Fibroblast of lung (primary cell): ENCODE measurements at regions not wholly inside any gene's neighbourhood (a gene's known extent, or its start where the extent isn't known, plus 50 kb on each side); places are given as distances from the start of the nearest gene placed in this dataset.

Experiments used
- DNase-seq, 2 donors: peaks; one replicate each; pipeline versions ENCODE4 v3.0.0 to v3.0.0-alpha.2; 2010; ENCODE audit warnings: low read depth in 2 of 2
- H2AFZ ChIP-seq: 2 replicates; pipeline ENCODE4 v1.5.1; 2012; ENCODE audit warnings: low read length, control low read depth, inconsistent platforms
- H3K27ac ChIP-seq: 2 replicates; pipeline ENCODE4 v1.5.1; 2011; ENCODE audit warnings: low read length, control low read depth; ENCODE audit not compliant: insufficient read depth
- H3K27me3 ChIP-seq: 2 replicates; pipeline ENCODE4 v1.5.1; 2011; ENCODE audit warnings: mild to moderate bottlenecking, low read length; ENCODE audit not compliant: control insufficient read depth, insufficient read depth
- H3K36me3 ChIP-seq: 2 replicates; pipeline ENCODE4 v1.5.1; 2011; ENCODE audit warnings: low read length; ENCODE audit not compliant: control insufficient read depth, insufficient read depth
- H3K4me1 ChIP-seq: 2 replicates; pipeline ENCODE4 v1.5.1; 2011; ENCODE audit warnings: low read length; ENCODE audit not compliant: control insufficient read depth, insufficient read depth; ENCODE audit errors: extremely low read depth
- H3K4me2 ChIP-seq: 2 replicates; pipeline ENCODE4 v1.5.1; 2011; ENCODE audit warnings: low read length, control low read depth; ENCODE audit not compliant: insufficient read depth; ENCODE audit errors: extremely low read depth
- H3K4me3 ChIP-seq, 4 experiments: fragments of 200-600 bp in 1 of 4; sonication (generic) in 1 of 4; replicated peaks in 1 of 4; 2 replicates each; pipeline ENCODE4 v1.5.1; 2011 to 2016; ENCODE audit warnings: low read length in 4 of 4, low read depth in 3 of 4, mild to moderate bottlenecking in 3 of 4, control low read depth in 2 of 4, inconsistent platforms in 1 of 4, mixed read lengths in 1 of 4; ENCODE audit not compliant: insufficient read depth in 1 of 4; ENCODE audit errors: control extremely low read depth in 1 of 4
- H3K79me2 ChIP-seq: 2 replicates; pipeline ENCODE4 v1.5.1; 2012; ENCODE audit warnings: mild to moderate bottlenecking, low read length, inconsistent platforms; ENCODE audit not compliant: control insufficient read depth, insufficient read depth
- H3K9ac ChIP-seq: 2 replicates; pipeline ENCODE4 v1.5.1; 2011; ENCODE audit warnings: mild to moderate bottlenecking, low read length, control low read depth; ENCODE audit not compliant: insufficient read depth
- H3K9me3 ChIP-seq: 2 replicates; pipeline ENCODE4 v1.5.1; 2012; ENCODE audit warnings: low read depth, low read length; ENCODE audit not compliant: control insufficient read depth, insufficient read depth
- H4K20me1 ChIP-seq: 2 replicates; pipeline ENCODE4 v1.5.1; 2011; ENCODE audit warnings: low read length; ENCODE audit not compliant: control insufficient read depth, insufficient read depth; ENCODE audit errors: extremely low read depth
- EZH2 ChIP-seq: IDR thresholded peaks from 2 replicates; pipeline ENCODE4 v1.5.1; 2012; ENCODE audit warnings: low read length, control low read depth, mild to moderate bottlenecking; ENCODE audit errors: missing control alignments
- TF ChIP-seq, protein P1 (sequence below), 2 donors: IDR thresholded peaks in 1 of 2; conservative IDR thresholded peaks in 1 of 2; 1 replicate in 1 of 2; 2 replicates in 1 of 2; pipeline ENCODE4 v1.5.1; 2011 to 2012; ENCODE audit warnings: low read length in 2 of 2, control low read depth in 1 of 2, inconsistent platforms in 1 of 2, low read depth in 1 of 2, mild to moderate bottlenecking in 1 of 2

DNA sequence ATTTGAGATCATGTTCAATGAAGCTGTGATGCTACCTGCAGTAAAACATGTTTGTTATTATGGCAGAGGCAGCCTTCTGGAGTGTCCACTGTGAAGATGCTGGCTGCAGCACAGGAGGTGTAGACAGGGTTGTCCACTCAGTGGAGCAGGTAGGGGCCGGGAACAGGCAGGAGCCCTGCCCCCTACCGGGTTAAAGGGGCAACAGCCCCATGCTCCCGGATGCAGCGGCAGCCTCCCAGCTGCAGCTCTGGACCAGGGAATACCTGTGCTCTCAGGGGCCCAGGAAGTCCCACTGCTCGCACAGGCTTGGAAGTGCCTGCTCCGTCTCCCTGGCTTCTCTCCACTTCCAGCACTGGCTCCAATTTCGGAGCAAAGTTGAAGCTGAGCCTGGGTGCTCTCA, 401.6 kb downstream of the FOXG1 start:
- H3K4me3 ChIP-seq: no peak overlapping the region
- no peaks in the 10 kb centered on the region for H3K4me1 ChIP-seq
- H4K20me1 ChIP-seq: no peaks in the 10 kb centered on the region
- no peak for DNase-seq
- H3K4me2 ChIP-seq: no peak overlapping the region
- H3K9ac ChIP-seq: no peak overlapping the region
- no peaks in the 10 kb centered on the region for H3K9me3 ChIP-seq
- H3K36me3 ChIP-seq: no peaks in the 10 kb centered on the region
- no peak overlapping the region for H2AFZ ChIP-seq
- TF ChIP-seq, protein P1, sequence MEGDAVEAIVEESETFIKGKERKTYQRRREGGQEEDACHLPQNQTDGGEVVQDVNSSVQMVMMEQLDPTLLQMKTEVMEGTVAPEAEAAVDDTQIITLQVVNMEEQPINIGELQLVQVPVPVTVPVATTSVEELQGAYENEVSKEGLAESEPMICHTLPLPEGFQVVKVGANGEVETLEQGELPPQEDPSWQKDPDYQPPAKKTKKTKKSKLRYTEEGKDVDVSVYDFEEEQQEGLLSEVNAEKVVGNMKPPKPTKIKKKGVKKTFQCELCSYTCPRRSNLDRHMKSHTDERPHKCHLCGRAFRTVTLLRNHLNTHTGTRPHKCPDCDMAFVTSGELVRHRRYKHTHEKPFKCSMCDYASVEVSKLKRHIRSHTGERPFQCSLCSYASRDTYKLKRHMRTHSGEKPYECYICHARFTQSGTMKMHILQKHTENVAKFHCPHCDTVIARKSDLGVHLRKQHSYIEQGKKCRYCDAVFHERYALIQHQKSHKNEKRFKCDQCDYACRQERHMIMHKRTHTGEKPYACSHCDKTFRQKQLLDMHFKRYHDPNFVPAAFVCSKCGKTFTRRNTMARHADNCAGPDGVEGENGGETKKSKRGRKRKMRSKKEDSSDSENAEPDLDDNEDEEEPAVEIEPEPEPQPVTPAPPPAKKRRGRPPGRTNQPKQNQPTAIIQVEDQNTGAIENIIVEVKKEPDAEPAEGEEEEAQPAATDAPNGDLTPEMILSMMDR (conservative IDR thresholded peaks at IDR 0.05 in 1 of 2, IDR thresholded peaks at IDR 0.05 in 1 of 2; ENCODE audit: low read depth in 1 of 2, low read length in 2 of 2): no peak
- no peak for TF ChIP-seq EZH2
- H3K27ac ChIP-seq: no peak overlapping the region
- H3K27me3 ChIP-seq: no peaks in the 10 kb centered on the region
- no peaks in the 10 kb centered on the region for H3K79me2 ChIP-seq

DNA sequence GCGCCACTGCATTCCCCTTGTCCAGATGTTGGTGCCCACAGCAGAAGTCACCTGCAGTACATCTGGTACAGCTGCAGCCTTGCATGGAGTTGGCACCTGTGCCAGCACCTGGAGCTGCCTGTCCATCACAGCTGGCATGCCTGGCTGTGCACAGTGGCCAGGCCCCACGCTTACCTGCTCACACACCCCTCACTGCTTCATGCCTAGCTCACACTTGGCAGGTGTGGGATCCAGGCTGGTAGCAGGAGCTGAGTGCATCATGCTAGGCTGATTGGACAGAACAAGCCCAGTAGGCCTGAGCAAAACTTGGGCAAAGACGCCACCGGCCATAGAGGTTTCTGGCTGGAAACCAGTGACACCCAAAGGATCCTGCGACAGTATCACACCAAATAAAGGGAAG, 402.8 kb downstream of the FOXG1 start:
- H3K36me3 ChIP-seq: no peaks in the 10 kb centered on the region
- DNase-seq: no peak
- H3K79me2 ChIP-seq: no peaks in the 10 kb centered on the region
- H3K9me3 ChIP-seq: no peaks in the 10 kb centered on the region
- no peak overlapping the region for H3K4me3 ChIP-seq
- H3K27ac ChIP-seq: no peak overlapping the region
- H3K4me2 ChIP-seq: no peak overlapping the region
- no peaks in the 10 kb centered on the region for H4K20me1 ChIP-seq
- H3K4me1 ChIP-seq: no peaks in the 10 kb centered on the region
- no peak overlapping the region for H2AFZ ChIP-seq
- H3K27me3 ChIP-seq: no peaks in the 10 kb centered on the region
- TF ChIP-seq, protein P1 (conservative IDR thresholded peaks at IDR 0.05 in 1 of 2, IDR thresholded peaks at IDR 0.05 in 1 of 2; ENCODE audit: low read depth in 1 of 2, low read length in 2 of 2): no peak
- no peak for TF ChIP-seq EZH2
- H3K9ac ChIP-seq: no peak overlapping the region

- H3K4me1 ChIP-seq: no peaks in the 10 kb centered on the region
- no peak overlapping the region for H3K27ac ChIP-seq
- no peaks in the 10 kb centered on the region for H3K36me3 ChIP-seq
- TF ChIP-seq, protein P1 (conservative IDR thresholded peaks at IDR 0.05 in 1 of 2, IDR thresholded peaks at IDR 0.05 in 1 of 2; ENCODE audit: low read depth in 1 of 2, low read length in 2 of 2): no peak
- TF ChIP-seq EZH2: no peak
- no peak overlapping the region for H2AFZ ChIP-seq
- no peaks in the 10 kb centered on the region for H4K20me1 ChIP-seq
- H3K9me3 ChIP-seq: no peaks in the 10 kb centered on the region
- no peak for DNase-seq
- no peak overlapping the region for H3K4me3 ChIP-seq
- no peaks in the 10 kb centered on the region for H3K27me3 ChIP-seq
- H3K4me2 ChIP-seq: no peak overlapping the region
- H3K9ac ChIP-seq: no peak overlapping the region
- H3K79me2 ChIP-seq: no peaks in the 10 kb centered on the region
Observed at GRCh38 chr14:29175706-29176105, 409.1 kb downstream of the FOXG1 start.
